Stimulated activated naive CD8-positive, alpha-beta T cell treated with anti-CD3 and anti-CD28 coated beads, Interleukin-15, amount 100 ng/mL, for 72 hours (primary cell): ENCODE measurements at regions not wholly inside any gene's neighbourhood (a gene's known extent, or its start where the extent isn't known, plus 50 kb on each side); places are given as distances from the start of the nearest gene placed in this dataset.
A peak's percentile ranks its signal among the peaks of the same experiment; 100 is the strongest.

Experiments
- ATAC-seq: fragments of 150-1000 bp; cut with Tn5 transposase; 2 replicates; pipeline ENCODE4 v1.10.0; 2021; ENCODE audit warnings: mild to moderate bottlenecking, moderate library complexity
- DNase-seq, 2 donors: peaks; one replicate each; pipeline ENCODE4 v3.0.0; 2021 to 2022
- H3K27ac Mint-ChIP-seq, 2 donors: one replicate each; pipeline ENCODE4 v1.8.0; 2022; ENCODE audit warnings: mild to moderate bottlenecking in 2 of 2, mixed read lengths in 2 of 2, moderate library complexity in 2 of 2
- H3K27me3 Mint-ChIP-seq: one replicate; pipeline ENCODE4 v1.8.0; 2022; ENCODE audit warnings: mixed read lengths
- H3K4me1 Mint-ChIP-seq: one replicate; pipeline ENCODE4 v1.8.0; 2022; ENCODE audit warnings: mild to moderate bottlenecking, mixed read lengths
- H3K4me3 Mint-ChIP-seq, 2 donors: one replicate each; pipeline ENCODE4 v1.8.0; 2022; ENCODE audit warnings: mild to moderate bottlenecking in 2 of 2, mixed read lengths in 2 of 2, moderate library complexity in 1 of 2
- H3K9me3 Mint-ChIP-seq, 2 donors: one replicate each; pipeline ENCODE4 v1.8.0; 2022; ENCODE audit warnings: mixed read lengths in 2 of 2

- H3K9me3 Mint-ChIP-seq: peaks cover 0 to 8% of the 10 kb centered on the region in 2 donors
- DNase-seq (no peak), ATAC-seq (no peak)
- H3K4me1 Mint-ChIP-seq: no peaks in the 10 kb centered on the region
- no peaks in the 10 kb centered on the region for H3K27me3 Mint-ChIP-seq
- H3K4me3 Mint-ChIP-seq: no peak overlapping the region
- H3K27ac Mint-ChIP-seq: no peak overlapping the region
Observed at GRCh38 chr3:22581007-22581406, 622.1 kb upstream of the UBE2E2 start.

GRCh38 chr3:22582266-22582665, 620.9 kb upstream of the UBE2E2 start:
- DNase-seq: no peak

DNA sequence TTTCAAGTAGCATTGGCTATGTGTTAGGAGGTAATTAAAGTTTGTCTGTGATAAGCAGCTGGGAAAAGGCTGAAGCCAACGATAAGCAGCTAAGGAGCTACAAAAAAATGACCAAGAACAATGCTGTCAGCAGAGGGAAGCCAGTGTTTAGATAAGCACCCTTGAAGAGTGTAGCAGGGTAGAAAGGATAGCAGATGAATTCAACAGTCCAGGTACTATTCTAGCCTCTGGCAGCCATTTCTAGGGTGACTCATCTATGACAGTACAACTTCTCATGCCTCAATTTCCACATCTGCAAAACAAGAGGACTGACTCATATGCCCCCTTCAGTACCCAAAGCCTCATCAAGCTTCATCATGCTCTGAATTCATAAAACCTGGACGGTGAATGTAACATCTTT, 617.6 kb upstream of the UBE2E2 start:
- Mint-ChIP-seq H3K4me1 (no peaks in the 10 kb centered on the region), H3K9me3 (peaks cover 0 to 8% of the 10 kb centered on the region in 2 donors), H3K27me3 (no peaks in the 10 kb centered on the region), H3K4me3 (no peak overlapping the region), H3K27ac (peak overlapping the region in 1 of 2 donors; percentile 68)
- peak; percentile 31 for ATAC-seq
- no peak for DNase-seq

More at GRCh38 chr3:22582266-22582665, 620.9 kb upstream of the UBE2E2 start:
- H3K27me3 Mint-ChIP-seq: no peaks in the 10 kb centered on the region
- ATAC-seq: no peak
- peaks cover 0 to 8% of the 10 kb centered on the region in 2 donors for H3K9me3 Mint-ChIP-seq
- H3K4me3 Mint-ChIP-seq: no peak overlapping the region
- no peaks in the 10 kb centered on the region for H3K4me1 Mint-ChIP-seq
- H3K27ac Mint-ChIP-seq: no peak overlapping the region

DNA sequence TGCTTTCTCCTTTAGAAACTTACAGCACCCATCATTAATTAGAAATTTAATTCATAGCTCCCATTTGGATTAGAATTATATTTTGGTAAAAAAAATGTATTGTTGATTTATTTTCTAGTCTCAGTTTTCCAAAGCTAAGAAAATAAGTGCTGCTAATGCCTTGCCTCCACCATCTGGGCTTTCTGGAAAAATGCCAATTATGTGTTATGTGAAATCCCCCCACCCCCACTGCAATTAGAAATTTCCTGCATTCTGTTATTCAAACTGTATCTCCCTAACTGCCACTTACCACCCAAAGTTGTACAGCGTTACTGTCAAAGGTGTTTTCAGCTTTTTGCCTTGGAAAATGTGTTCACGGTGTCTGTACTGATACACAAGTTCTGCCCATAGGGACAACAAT, 617.2 kb upstream of the UBE2E2 start:
- Mint-ChIP-seq H3K27me3 (no peaks in the 10 kb centered on the region), H3K4me3 (no peak overlapping the region), H3K27ac (no peak overlapping the region), H3K9me3 (peaks cover 0 to 8% of the 10 kb centered on the region in 2 donors), H3K4me1 (no peaks in the 10 kb centered on the region)
- DNase-seq (no peak), ATAC-seq (no peak)

- ATAC-seq (no peak), DNase-seq (no peak)
- H3K9me3 Mint-ChIP-seq: peaks cover 0 to 8% of the 10 kb centered on the region in 2 donors
- H3K27ac Mint-ChIP-seq: no peak overlapping the region
- H3K4me1 Mint-ChIP-seq: no peaks in the 10 kb centered on the region
- no peaks in the 10 kb centered on the region for H3K27me3 Mint-ChIP-seq
- H3K4me3 Mint-ChIP-seq: no peak overlapping the region
Observed at GRCh38 chr3:22587446-22587845, 615.7 kb upstream of the UBE2E2 start.

GRCh38 chr3:22593638-22594037, 609.5 kb upstream of the UBE2E2 start:
- Mint-ChIP-seq H3K27me3 (no peaks in the 10 kb centered on the region), H3K9me3 (peaks cover 6 to 12% of the 10 kb centered on the region in 2 donors), H3K27ac (no peak overlapping the region), H3K4me1 (no peaks in the 10 kb centered on the region), H3K4me3 (no peak overlapping the region)
- no peak for ATAC-seq
- DNase-seq: no peak

DNA sequence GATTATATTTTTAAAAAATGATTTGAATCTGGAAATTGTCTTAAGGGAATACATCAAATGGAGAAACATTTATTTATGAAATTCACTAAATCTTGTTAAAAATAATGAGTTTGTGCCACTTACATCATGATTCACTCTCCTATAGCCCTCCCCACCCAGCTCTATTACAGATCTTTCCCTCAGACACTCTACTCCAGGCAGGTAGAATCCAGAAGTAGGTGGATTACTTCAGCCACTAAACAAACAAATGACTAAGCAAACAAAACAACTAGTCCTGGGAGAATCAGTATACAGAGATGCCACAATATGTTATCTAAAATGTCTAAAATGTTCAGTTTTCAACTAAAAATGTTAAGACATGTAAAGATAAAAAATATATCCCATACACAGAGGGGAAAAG, 608.1 kb upstream of the UBE2E2 start:
- H3K27ac Mint-ChIP-seq: no peak overlapping the region
- H3K9me3 Mint-ChIP-seq: peaks cover 6 to 12% of the 10 kb centered on the region in 2 donors
- no peaks in the 10 kb centered on the region for H3K27me3 Mint-ChIP-seq
- H3K4me1 Mint-ChIP-seq: no peaks in the 10 kb centered on the region
- ATAC-seq (no peak), DNase-seq (no peak)
- no peak overlapping the region for H3K4me3 Mint-ChIP-seq

GRCh38 chr3:22606461-22606860, 596.7 kb upstream of the UBE2E2 start:
- no peak overlapping the region for H3K27ac Mint-ChIP-seq
- H3K9me3 Mint-ChIP-seq: no peaks in the 10 kb centered on the region
- H3K4me3 Mint-ChIP-seq: no peak overlapping the region
- ATAC-seq (no peak), DNase-seq (no peak)
- H3K27me3 Mint-ChIP-seq: no peaks in the 10 kb centered on the region
- H3K4me1 Mint-ChIP-seq: no peaks in the 10 kb centered on the region

DNA sequence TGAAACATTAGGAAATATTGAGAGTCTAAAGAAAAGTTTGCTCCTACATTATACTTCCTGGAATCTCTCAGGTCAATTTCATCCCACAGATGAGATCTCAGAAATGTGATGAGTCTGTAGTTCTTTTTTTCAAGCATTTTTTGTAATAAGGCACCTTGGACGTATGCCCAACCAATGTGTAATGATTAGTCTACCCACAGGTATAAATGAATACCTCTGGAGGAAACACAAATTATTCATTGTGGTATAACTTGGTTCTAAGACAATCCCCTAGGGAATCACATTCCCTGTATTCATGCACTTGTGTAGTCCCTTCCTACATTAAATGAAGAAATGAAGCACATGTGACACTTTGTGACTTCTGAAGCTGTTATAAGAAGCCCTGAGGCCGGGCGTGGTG, 596.2 kb upstream of the UBE2E2 start:
- H3K4me3 Mint-ChIP-seq: no peak overlapping the region
- H3K4me1 Mint-ChIP-seq: no peaks in the 10 kb centered on the region
- no peaks in the 10 kb centered on the region for H3K9me3 Mint-ChIP-seq
- no peaks in the 10 kb centered on the region for H3K27me3 Mint-ChIP-seq
- no peak for ATAC-seq
- DNase-seq: no peak
- H3K27ac Mint-ChIP-seq: no peak overlapping the region

- no peaks in the 10 kb centered on the region for H3K9me3 Mint-ChIP-seq
- no peak overlapping the region for H3K4me3 Mint-ChIP-seq
- no peak for ATAC-seq
- peak overlapping the region in 1 of 2 donors; percentile 71 for H3K27ac Mint-ChIP-seq
- DNase-seq: no peak
- no peaks in the 10 kb centered on the region for H3K4me1 Mint-ChIP-seq
- no peaks in the 10 kb centered on the region for H3K27me3 Mint-ChIP-seq
Observed at GRCh38 chr3:22608093-22608492, 595.0 kb upstream of the UBE2E2 start.

- no peak for DNase-seq
- no peaks in the 10 kb centered on the region for H3K27me3 Mint-ChIP-seq
- H3K27ac Mint-ChIP-seq: no peak overlapping the region
- ATAC-seq: no peak
- no peak overlapping the region for H3K4me3 Mint-ChIP-seq
- H3K4me1 Mint-ChIP-seq: no peaks in the 10 kb centered on the region
- H3K9me3 Mint-ChIP-seq: no peaks in the 10 kb centered on the region
Observed at GRCh38 chr3:22608721-22609120, 594.4 kb upstream of the UBE2E2 start.

DNA sequence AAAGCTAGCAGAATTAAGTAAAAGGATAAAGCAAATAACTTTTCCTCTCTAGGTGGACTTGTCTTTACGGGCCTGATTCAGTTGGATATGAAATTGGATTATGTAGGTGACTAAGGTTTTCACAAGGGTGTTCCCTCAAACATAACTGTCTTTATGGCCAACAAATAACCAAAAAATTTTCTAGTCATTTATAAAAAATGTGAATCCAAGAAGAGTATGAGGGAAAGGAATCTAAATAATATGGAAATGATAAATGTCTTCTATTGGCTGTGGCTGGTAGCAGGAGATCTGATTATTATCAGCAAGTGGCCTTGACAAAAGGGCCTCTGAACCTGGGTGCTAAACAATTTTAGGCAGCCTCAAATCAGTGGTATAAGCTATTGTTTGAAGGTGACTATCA, 594.0 kb upstream of the UBE2E2 start:
- ATAC-seq (no peak), DNase-seq (no peak)
- Mint-ChIP-seq H3K27ac (no peak overlapping the region), H3K4me1 (no peaks in the 10 kb centered on the region), H3K27me3 (no peaks in the 10 kb centered on the region), H3K9me3 (no peaks in the 10 kb centered on the region), H3K4me3 (no peak overlapping the region)

DNA sequence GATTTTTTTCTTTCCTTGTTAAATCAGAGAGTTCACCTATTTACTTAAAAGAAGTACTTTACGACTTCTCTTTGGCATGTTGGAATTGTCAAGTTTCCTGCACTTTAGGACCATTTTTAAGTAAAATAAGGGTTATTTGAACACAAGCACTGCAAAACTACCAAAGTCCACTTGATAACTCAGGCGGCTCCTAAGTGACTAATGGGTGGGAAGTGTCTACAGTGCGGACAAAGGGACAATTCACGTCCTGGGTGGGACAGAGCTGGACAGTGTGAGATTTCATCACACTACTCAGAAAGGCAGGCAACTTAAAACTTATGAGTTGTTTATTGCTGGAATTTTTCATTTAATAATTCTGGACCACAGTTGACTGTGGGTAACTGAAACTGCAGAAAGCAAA, 590.2 kb upstream of the UBE2E2 start:
- Mint-ChIP-seq H3K4me1 (no peaks in the 10 kb centered on the region), H3K9me3 (no peaks in the 10 kb centered on the region), H3K27ac (no peak overlapping the region), H3K4me3 (no peak overlapping the region), H3K27me3 (no peaks in the 10 kb centered on the region)
- DNase-seq (no peak), ATAC-seq (no peak)

DNA sequence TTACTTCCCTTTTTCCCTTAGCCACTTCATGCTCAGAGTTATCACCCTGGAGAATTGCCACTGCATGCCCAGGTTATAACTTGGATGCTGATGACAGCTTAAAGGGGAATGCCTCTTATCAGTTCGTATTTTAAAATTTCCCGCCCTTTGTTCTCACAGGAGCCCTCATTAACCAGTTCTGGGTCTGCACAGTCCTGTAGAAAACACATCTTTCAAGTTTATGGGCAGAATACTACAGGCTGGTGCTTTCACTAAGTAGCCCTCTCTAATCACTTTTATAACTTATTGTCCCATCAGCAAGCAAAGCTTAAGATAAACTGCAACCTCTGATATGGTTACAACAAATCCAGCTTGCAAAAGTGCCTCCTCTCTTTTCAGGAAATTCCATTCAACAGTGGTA, 587.3 kb upstream of the UBE2E2 start:
- no peaks in the 10 kb centered on the region for H3K9me3 Mint-ChIP-seq
- no peak overlapping the region for H3K4me3 Mint-ChIP-seq
- H3K4me1 Mint-ChIP-seq: no peaks in the 10 kb centered on the region
- no peaks in the 10 kb centered on the region for H3K27me3 Mint-ChIP-seq
- ATAC-seq: no peak
- DNase-seq: no peak
- H3K27ac Mint-ChIP-seq: no peak overlapping the region

GRCh38 chr3:22617372-22617771, 585.8 kb upstream of the UBE2E2 start:
- no peak for DNase-seq
- ATAC-seq: no peak
- Mint-ChIP-seq H3K27ac (no peak overlapping the region), H3K4me1 (no peaks in the 10 kb centered on the region), H3K9me3 (no peaks in the 10 kb centered on the region), H3K27me3 (no peaks in the 10 kb centered on the region), H3K4me3 (no peak overlapping the region)

DNA sequence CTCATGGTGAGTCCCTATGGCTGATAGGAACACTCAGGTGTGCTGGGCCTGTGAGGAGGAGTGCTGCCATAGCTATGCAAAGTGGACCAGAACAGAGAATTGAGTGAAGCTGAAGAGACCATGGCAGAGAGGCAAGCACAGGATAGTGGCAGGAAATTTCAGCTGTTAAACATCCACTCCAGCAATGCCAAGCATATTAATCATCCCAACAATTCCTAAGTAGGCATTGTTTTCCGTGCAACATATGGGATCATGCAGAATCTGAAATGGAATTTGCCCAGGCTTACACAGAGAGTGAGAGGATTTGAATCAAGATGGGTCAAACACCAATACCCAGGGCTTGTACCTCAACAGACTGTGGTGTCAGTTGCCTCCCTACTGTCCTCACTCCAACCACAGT, 582.6 kb upstream of the UBE2E2 start:
- ATAC-seq (no peak), DNase-seq (no peak)
- H3K27me3 Mint-ChIP-seq: no peaks in the 10 kb centered on the region
- no peak overlapping the region for H3K27ac Mint-ChIP-seq
- H3K4me1 Mint-ChIP-seq: no peaks in the 10 kb centered on the region
- H3K9me3 Mint-ChIP-seq: peaks cover 0 to 6% of the 10 kb centered on the region in 2 donors
- no peak overlapping the region for H3K4me3 Mint-ChIP-seq

DNA sequence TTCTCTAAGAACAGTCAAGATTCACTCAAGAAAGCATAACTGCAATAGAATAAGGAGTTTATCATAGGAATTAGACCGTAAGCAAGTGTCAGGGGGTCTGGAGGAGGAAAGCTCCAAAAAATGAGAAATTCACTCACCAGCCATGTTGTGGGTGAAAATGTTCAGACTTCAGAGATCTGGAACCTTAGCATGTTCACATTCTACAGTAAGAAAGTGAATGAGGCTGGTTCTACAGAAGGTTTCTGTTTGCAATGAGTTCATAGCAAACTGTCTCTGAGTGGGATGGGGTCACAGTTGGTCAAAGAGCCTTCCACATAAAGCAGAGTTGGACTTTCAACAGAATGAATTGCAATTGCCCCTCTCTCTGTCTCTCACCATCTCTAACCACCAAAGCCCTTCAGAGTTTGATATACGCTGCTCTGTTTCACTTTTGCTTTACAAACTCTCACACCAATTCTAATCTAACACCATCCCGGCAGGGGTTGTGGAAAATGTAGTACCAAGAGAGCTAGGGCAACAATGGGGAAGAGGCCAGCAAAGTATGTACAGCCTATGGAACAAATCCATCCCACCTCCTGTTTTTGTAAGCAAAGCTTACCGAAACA, 581.8 kb upstream of the UBE2E2 start:
- ATAC-seq (no peak), DNase-seq (no peak)
- H3K27ac Mint-ChIP-seq: no peak overlapping the region
- H3K4me1 Mint-ChIP-seq: no peaks in the 10 kb centered on the region
- H3K27me3 Mint-ChIP-seq: no peaks in the 10 kb centered on the region
- no peak overlapping the region for H3K4me3 Mint-ChIP-seq
- H3K9me3 Mint-ChIP-seq: peaks cover 0 to 6% of the 10 kb centered on the region in 2 donors
